ENCODE measurements at regions not wholly inside any gene's neighbourhood (a gene's known extent, or its start where the extent isn't known, plus 50 kb on each side); places are given as distances from the start of the nearest gene placed in this dataset.
"Not testable (repeated sequence)": the region's sequence is repeated elsewhere in the genome, so short reads cannot be mapped to it uniquely, and the experiment has no call there.

- no peak for DNase-seq
These were observed 468.4 kb upstream of the FOXG1 start for GRCh38 chr14:28298156-28298555.

- DNase-seq, result no peak
These were observed 467.4 kb upstream of the FOXG1 start for GRCh38 chr14:28299227-28299626.

- DNase-seq, result no peak
These were observed 466.2 kb upstream of the FOXG1 start for GRCh38 chr14:28300356-28300755.

GRCh38 chr14:28301179-28301578, 465.4 kb upstream of the FOXG1 start:
- no peak for DNase-seq

DNA sequence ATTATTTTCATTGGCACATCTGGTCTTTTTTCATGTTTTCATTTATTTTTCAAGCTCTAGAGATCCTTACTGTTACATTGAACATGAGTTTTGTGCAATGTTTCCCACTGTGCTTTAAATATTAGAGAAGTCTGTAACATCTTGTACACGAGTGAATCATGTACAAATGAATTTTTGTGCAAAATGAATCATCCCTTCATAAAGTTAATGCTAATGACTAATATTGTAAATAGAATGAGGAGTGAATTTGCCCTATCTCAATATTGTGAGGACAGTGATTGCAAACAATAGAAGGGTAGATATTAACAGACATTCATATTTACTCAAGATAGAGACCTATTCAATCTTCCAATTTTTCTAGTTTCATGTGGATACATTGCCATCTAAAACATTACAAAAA, 463.3 kb upstream of the FOXG1 start:
- DNase-seq, result no peak

- no peak for DNase-seq
These were observed 460.6 kb upstream of the FOXG1 start for GRCh38 chr14:28305938-28306337.

- DNase-seq, result no peak
These were observed 459.1 kb upstream of the FOXG1 start for GRCh38 chr14:28307506-28307905.

DNA sequence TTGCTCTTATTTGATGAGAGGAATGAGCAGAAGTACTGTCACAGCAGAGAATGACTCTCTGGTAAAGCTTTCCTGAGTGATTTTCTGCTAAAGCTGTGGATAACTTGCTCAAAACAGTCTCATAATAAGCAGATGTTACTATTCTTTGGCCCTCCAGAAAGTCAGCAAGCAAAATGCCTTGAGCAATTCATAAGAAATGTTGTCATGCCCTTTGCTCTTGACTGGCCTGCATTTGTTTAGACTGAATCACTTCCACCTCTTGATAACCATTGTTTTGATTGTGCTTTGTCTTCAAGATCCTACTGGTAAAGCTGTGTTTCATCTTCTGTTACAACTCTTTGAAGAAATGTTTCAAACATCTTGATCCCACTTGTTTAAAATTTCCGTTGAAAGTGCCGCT, 457.9 kb upstream of the FOXG1 start:
- no peak for DNase-seq

GRCh38 chr14:28317890-28318675, 448.5 kb upstream of the FOXG1 start:
- not testable (repeated sequence) for DNase-seq

DNA sequence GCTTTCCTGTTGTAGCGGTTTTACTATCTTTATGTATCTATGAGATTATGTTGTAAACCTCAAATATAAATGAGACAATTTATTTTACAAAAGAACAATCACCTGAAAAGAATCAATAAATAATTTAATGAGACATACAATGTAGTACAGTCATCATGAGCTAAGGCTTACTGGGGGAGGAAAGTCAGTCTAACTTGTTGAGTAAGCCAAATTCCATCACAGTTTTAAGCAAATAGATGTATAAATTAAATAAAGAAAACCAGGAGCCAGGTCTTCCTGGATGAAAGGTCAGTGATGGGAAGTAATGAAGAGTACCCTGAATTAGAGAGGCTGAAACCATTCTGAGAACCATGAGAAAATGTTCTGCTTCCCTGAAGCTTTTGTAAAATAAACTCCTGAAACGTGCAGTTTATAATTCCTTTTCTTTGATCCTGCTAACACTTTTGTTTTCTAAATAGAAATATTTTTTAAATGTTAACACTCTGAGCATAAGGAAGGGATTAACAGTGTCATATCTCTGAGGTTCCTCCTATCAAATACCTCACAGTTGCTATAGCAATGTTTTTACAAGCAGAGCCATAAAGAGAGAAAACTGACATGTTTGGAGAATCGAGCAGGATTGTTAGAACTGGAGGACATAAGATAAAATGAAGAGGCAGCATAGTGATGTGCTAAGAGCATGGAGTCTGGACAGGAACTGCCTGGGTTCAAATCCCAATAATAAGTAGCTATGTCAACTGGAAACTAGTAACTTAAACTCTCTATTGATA, 444.9 kb upstream of the FOXG1 start:
- DNase-seq, result no peak

DNA sequence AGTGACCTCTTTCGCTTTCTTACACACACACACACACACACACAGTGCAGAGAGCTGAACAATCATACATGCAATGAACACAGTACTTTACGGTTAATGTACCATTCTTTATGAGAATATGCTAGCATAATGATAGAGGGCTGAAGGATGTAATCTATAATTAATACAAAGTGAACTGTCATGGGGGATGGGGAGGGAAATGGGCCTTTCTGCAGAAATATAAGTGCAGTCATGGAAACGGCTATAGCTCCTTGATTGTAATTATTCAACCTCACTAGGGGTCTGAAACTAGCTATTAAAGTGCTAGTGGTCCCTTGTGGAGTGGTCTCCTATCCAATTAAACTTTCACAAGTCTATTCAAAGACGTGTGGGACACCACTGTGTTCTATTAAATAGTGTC, 443.2 kb upstream of the FOXG1 start:
- no peak for DNase-seq

- DNase-seq, result no peak
These were observed 442.4 kb upstream of the FOXG1 start for GRCh38 chr14:28323951-28324741.

DNA sequence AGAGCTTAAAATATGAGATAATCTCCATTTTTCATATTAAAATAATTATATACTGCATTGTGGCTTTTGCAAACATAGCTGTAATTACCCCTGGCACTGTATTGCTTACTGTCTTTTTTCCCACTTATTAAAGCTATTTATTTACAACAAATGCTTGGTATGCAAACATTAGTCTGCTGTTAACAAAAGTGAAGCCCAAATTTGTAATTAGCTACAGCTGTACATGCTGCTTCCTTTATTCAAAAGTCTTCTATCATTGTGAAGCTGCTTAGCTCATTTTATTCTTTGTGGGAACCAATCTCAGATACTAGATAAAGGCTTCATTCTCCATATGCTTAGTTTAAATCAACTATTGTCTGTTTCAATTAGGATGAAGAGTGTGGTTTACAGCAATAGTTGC, 425.8 kb upstream of the FOXG1 start:
- no peak for DNase-seq

DNA sequence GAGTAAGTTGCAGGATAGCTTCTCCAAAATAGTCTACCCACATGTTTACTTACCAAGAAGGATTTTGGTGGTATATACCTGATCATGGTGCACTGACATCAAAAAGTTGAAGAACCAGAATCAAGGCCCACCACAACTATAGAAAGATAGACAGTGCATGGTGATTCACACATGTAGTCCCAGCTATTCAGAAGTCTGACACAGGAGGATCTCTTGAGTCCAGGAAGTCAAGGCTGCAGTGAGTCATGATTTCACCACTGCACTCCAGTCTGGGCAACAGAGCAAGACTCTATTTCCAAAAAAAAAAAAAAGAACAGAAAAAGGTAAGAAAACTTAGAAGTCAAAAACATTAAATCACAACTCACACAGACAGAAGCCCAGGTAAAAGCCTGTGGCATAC, 422.2 kb upstream of the FOXG1 start:
- no peak for DNase-seq

DNA sequence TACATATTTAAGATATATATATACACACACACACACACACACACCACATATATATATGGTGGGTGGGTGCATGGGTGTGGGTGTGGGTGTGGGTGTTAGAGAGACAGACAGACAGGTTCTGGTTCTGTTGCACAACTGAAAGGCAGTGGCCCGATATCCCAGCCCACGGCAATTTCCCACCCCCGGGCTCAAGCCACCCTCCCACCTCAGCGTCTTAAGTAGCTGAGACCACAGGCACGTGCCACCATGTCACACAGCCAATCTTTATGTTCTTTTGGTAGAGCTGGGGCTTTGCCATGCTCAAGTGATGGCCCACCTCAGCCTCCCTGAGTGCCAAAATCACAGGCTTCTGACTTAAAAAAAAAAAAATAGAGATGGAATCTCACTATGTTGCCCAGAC, 417.8 kb upstream of the FOXG1 start:
- no peak for DNase-seq

GRCh38 chr14:28356819-28357218, 409.8 kb upstream of the FOXG1 start:
- DNase-seq, result no peak

DNA sequence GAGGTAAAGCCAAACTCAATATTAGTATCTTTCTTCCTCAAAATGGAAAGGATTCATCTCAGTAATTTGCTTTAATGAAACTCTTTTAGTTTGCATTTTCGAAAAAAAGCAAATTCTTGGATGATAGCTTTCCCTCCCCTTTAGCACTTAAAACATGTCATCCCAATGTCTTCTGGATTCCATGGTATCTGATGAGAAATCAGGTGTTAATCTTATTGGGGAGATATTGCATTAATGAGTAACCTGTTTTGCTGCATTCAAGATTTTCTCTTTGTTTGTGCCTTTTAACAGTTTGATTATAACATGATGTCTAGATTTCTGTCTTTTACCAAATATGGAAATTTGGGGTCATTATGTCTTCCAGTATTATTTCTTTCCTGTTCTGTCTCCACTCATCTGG, 405.1 kb upstream of the FOXG1 start:
- no peak for DNase-seq

DNA sequence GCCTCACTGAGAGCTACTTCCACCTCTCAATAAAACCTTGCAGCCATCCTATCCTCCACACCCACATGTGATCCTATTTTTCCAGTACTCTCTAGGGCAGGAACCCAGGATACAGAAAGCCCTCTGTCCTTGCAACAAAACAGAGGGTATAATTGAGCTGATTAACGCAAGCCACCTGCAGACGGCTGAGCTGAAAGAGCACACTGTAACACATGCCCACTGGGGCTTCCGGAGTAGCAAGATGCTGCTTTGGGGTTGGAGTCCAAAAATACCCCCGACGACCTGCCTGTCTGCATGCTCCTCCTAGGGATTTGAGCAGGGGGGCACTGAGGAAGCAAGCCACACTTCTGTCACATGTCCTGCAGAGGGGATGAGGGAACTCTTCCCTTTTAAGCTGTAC, 401.1 kb upstream of the FOXG1 start:
- DNase-seq, result no peak

- no peak for DNase-seq
These were observed 392.9 kb upstream of the FOXG1 start for GRCh38 chr14:28373721-28374120.

- no peak for DNase-seq
These were observed 391.3 kb upstream of the FOXG1 start for GRCh38 chr14:28375295-28375694.

- DNase-seq, result no peak
These were observed 384.9 kb upstream of the FOXG1 start for GRCh38 chr14:28381656-28382055.

DNA sequence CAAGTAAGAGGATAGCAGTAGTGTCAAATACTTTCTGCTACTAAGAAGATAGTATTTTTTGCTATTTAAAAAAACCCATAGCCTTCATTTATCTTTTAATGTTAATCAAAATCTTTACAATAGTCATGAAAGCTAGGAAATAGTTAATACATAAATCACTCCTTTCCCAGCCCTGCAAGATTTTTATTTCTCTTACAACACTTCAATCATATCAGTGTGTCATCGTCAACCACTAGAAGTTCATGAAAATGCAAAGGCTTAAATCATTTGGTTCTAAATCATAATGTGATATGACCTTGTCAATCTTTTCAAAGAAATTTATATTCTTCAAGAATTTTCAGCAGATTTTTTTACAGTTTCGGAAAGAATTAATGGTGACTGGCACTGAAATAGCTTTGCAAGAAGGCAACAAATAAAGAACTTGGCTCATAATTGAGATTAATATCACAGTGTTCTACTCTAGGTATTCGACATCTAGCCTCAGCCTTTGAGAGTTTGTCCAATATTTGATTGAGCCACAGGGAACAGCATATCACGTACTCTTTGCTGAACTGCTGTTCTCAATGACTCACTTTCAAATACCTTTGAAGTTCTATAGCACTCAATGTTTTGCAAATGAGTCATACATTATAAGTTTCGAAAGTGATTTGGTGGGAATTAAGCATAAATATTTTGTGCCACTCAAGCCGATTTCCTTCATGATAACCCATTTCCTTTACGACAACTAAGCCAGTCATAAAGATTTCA, 384.0 kb upstream of the FOXG1 start:
- DNase-seq, result no peak

GRCh38 chr14:28398506-28398905, 368.1 kb upstream of the FOXG1 start:
- no peak for DNase-seq
